Endothelial cell (in vitro differentiated cells): ENCODE measurements at regions not wholly inside any gene's neighbourhood (a gene's known extent, or its start where the extent isn't known, plus 50 kb on each side); places are given as distances from the start of the nearest gene placed in this dataset.
A peak's percentile ranks its signal among the peaks of the same experiment; 100 is the strongest.

ENCODE experiments used
- DNase-seq: peaks from one replicate; pipeline ENCODE4 v3.0.0; 2021; ENCODE audit warnings: low spot score
- H3K27ac Mint-ChIP-seq: one replicate; pipeline ENCODE4 v1.8.0; 2021; ENCODE audit warnings: mixed read lengths, inconsistent platforms; ENCODE audit not compliant: unreplicated experiment
- H3K27me3 Mint-ChIP-seq: one replicate; pipeline ENCODE4 v1.8.0; 2021; ENCODE audit warnings: mild to moderate bottlenecking, moderate library complexity, mixed read lengths, inconsistent platforms; ENCODE audit not compliant: unreplicated experiment
- H3K36me3 Mint-ChIP-seq: one replicate; pipeline ENCODE4 v1.8.0; 2021; ENCODE audit warnings: mild to moderate bottlenecking, low read depth, mixed read lengths, inconsistent platforms; ENCODE audit not compliant: unreplicated experiment
- H3K4me1 Mint-ChIP-seq: one replicate; pipeline ENCODE4 v1.8.0; 2021; ENCODE audit warnings: mild to moderate bottlenecking, mixed read lengths, inconsistent platforms; ENCODE audit not compliant: unreplicated experiment
- H3K4me3 Mint-ChIP-seq: one replicate; pipeline ENCODE4 v1.8.0; 2021; ENCODE audit warnings: mild to moderate bottlenecking, mixed read lengths, inconsistent platforms; ENCODE audit not compliant: unreplicated experiment
- H3K9me3 Mint-ChIP-seq: one replicate; pipeline ENCODE4 v1.8.0; 2021; ENCODE audit warnings: mixed read lengths, inconsistent platforms; ENCODE audit not compliant: unreplicated experiment
- CTCF ChIP-seq: fragments of 200-600 bp; sonication (generic); IDR thresholded peaks from one replicate; pipeline ENCODE4 v1.5.0; 2021; ENCODE audit warnings: antibody characterized with exemption; ENCODE audit not compliant: unreplicated experiment

GRCh38 chr2:8459474-8459873 lies 222.4 kb upstream of the ID2 start:
- H3K4me3 Mint-ChIP-seq = no peak overlapping the region
- H3K4me1 Mint-ChIP-seq = peaks cover 4% of the 10 kb centered on the region
- H3K36me3 Mint-ChIP-seq = peaks cover 4% of the 10 kb centered on the region
- H3K27ac Mint-ChIP-seq = no peak overlapping the region
- no peak for DNase-seq
- no peaks in the 10 kb centered on the region for H3K27me3 Mint-ChIP-seq
- TF ChIP-seq CTCF = no peak
- H3K9me3 Mint-ChIP-seq = no peaks in the 10 kb centered on the region

- peaks cover 4% of the 10 kb centered on the region for H3K4me1 Mint-ChIP-seq
- H3K27ac Mint-ChIP-seq = no peak overlapping the region
- no peak for TF ChIP-seq CTCF
- peaks cover 4% of the 10 kb centered on the region for H3K36me3 Mint-ChIP-seq
- no peaks in the 10 kb centered on the region for H3K27me3 Mint-ChIP-seq
- H3K9me3 Mint-ChIP-seq = no peaks in the 10 kb centered on the region
- no peak overlapping the region for H3K4me3 Mint-ChIP-seq
- no peak for DNase-seq
Observed at GRCh38 chr2:8461341-8461740, 220.5 kb upstream of the ID2 start.

GRCh38 chr2:8462280-8462679 lies 219.6 kb upstream of the ID2 start:
- Mint-ChIP-seq H3K4me1 (peaks cover 4% of the 10 kb centered on the region), H3K27ac (no peak overlapping the region), H3K27me3 (no peaks in the 10 kb centered on the region), H3K36me3 (peaks cover 4% of the 10 kb centered on the region), H3K9me3 (no peaks in the 10 kb centered on the region), H3K4me3 (no peak overlapping the region)
- no peak for DNase-seq
- TF ChIP-seq CTCF = no peak

- no peaks in the 10 kb centered on the region for H3K27me3 Mint-ChIP-seq
- no peak for TF ChIP-seq CTCF
- H3K4me1 Mint-ChIP-seq = no peaks in the 10 kb centered on the region
- H3K36me3 Mint-ChIP-seq = peaks cover 4% of the 10 kb centered on the region
- no peaks in the 10 kb centered on the region for H3K9me3 Mint-ChIP-seq
- peak overlapping the region; percentile 13 for H3K27ac Mint-ChIP-seq
- H3K4me3 Mint-ChIP-seq = no peak overlapping the region
- DNase-seq = no peak
Observed at GRCh38 chr2:8462899-8463648, 218.8 kb upstream of the ID2 start.

- Mint-ChIP-seq H3K9me3 (no peaks in the 10 kb centered on the region), H3K4me3 (no peak overlapping the region), H3K36me3 (peaks cover 4% of the 10 kb centered on the region), H3K27me3 (no peaks in the 10 kb centered on the region), H3K27ac (no peak overlapping the region), H3K4me1 (no peaks in the 10 kb centered on the region)
- no peak for TF ChIP-seq CTCF
- no peak for DNase-seq
Observed at GRCh38 chr2:8465560-8465959, 216.3 kb upstream of the ID2 start.
